A673 (cell line): ENCODE measurements at regions not wholly inside any gene's neighbourhood (a gene's known extent, or its start where the extent isn't known, plus 50 kb on each side); places are given as distances from the start of the nearest gene placed in this dataset.

ENCODE experiments used
- EZH2 ChIP-seq: fragments of 200-600 bp; sonication (generic); IDR thresholded peaks from 2 replicates; pipeline ENCODE4 v1.6.1; 2017; ENCODE audit warnings: borderline replicate concordance, low read depth, mild to moderate bottlenecking, mixed read lengths, antibody characterized with exemption, low read length; ENCODE audit not compliant: poor library complexity, severe bottlenecking
- TF ChIP-seq, protein P1 (sequence below): fragments of 300-800, 200-600 bp; sonication (generic); conservative IDR thresholded peaks from 2 replicates; pipeline ENCODE4 v1.5.1; 2017; ENCODE audit warnings: low read depth, mild to moderate bottlenecking, antibody characterized with exemption, low read length, moderate library complexity, mixed read lengths

DNA sequence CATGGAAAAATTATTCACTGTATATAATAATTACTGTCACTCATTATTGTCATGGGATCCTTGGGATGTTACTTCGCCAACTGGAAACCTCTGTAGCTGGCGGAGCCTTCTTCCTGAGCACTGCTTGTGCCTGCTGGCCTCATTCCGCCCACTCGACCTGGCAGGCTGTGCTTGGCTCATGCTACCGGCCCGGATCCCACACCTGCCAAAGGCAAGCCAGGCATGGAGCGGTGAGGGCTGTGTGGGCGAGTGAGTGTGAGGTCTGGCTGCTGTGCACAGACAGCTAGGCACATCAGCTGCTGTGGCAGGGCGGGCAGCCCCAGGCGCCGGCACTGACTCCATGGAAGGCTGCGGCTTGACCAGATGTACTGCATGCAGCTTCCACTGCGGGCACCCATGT, 78.4 kb downstream of the DISP1 start:
- TF ChIP-seq, protein P1, sequence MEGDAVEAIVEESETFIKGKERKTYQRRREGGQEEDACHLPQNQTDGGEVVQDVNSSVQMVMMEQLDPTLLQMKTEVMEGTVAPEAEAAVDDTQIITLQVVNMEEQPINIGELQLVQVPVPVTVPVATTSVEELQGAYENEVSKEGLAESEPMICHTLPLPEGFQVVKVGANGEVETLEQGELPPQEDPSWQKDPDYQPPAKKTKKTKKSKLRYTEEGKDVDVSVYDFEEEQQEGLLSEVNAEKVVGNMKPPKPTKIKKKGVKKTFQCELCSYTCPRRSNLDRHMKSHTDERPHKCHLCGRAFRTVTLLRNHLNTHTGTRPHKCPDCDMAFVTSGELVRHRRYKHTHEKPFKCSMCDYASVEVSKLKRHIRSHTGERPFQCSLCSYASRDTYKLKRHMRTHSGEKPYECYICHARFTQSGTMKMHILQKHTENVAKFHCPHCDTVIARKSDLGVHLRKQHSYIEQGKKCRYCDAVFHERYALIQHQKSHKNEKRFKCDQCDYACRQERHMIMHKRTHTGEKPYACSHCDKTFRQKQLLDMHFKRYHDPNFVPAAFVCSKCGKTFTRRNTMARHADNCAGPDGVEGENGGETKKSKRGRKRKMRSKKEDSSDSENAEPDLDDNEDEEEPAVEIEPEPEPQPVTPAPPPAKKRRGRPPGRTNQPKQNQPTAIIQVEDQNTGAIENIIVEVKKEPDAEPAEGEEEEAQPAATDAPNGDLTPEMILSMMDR = no peak
- TF ChIP-seq EZH2 = no peak
